ENCODE measurements at regions not wholly inside any gene's neighbourhood (a gene's known extent, or its start where the extent isn't known, plus 50 kb on each side); places are given as distances from the start of the nearest gene placed in this dataset.

DNA sequence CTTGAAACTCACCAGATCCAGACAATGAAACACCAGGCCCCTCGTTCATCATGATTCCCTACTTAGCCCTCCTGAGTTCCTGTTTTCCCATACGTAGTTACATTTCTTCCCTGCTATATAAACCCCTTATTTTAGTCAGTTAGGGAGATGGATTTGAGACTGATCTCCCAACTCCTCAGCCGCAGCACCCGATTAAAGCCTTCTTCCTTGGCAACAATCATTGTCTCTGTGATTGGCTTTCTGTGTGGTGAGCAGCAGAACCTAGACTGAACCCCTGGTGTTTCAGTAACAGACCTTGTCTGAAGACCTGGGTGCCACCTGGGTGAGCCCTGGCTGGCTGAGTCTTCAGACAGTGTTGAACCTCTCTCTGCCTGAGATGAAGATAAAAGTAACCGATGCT is 118.0 kb downstream of the OAT start:
- H3K27me3 ChIP-seq (ENCODE audit: control insufficient read depth, low read length) = no peaks in the 10 kb centered on the region
- H3F3A ChIP-seq (ENCODE audit: control insufficient read depth, insufficient read depth) = no peaks in the 10 kb centered on the region
- H4K20me1 ChIP-seq (ENCODE audit: control insufficient read depth, insufficient read depth, low read depth, low read length) = no peaks in the 10 kb centered on the region
- no peaks in the 10 kb centered on the region for H3K9me2 ChIP-seq (replicated peaks; ENCODE audit: control insufficient read depth, low read length)
- TF ChIP-seq, protein P1, sequence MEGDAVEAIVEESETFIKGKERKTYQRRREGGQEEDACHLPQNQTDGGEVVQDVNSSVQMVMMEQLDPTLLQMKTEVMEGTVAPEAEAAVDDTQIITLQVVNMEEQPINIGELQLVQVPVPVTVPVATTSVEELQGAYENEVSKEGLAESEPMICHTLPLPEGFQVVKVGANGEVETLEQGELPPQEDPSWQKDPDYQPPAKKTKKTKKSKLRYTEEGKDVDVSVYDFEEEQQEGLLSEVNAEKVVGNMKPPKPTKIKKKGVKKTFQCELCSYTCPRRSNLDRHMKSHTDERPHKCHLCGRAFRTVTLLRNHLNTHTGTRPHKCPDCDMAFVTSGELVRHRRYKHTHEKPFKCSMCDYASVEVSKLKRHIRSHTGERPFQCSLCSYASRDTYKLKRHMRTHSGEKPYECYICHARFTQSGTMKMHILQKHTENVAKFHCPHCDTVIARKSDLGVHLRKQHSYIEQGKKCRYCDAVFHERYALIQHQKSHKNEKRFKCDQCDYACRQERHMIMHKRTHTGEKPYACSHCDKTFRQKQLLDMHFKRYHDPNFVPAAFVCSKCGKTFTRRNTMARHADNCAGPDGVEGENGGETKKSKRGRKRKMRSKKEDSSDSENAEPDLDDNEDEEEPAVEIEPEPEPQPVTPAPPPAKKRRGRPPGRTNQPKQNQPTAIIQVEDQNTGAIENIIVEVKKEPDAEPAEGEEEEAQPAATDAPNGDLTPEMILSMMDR (IDR thresholded peaks at IDR 0.05; ENCODE audit: low read depth, low read length, poor library complexity, severe bottlenecking) = no peak
- TF ChIP-seq EZH2phosphoT487 (IDR thresholded peaks at IDR 0.05; ENCODE audit: borderline replicate concordance, low read length) = no peak
- H3K4me1 ChIP-seq (ENCODE audit: control insufficient read depth, low read length) = no peaks in the 10 kb centered on the region
- H3K4me3 ChIP-seq (ENCODE audit: low read length) = no peak overlapping the region
- H3K36me3 ChIP-seq (ENCODE audit: control insufficient read depth, low read length) = no peaks in the 10 kb centered on the region
- H3K4me2 ChIP-seq (ENCODE audit: low read length) = no peak overlapping the region
- H3K9me3 ChIP-seq (ENCODE audit: control insufficient read depth, insufficient read depth, low read length) = peaks cover 15% of the 10 kb centered on the region
- H3K27ac ChIP-seq (ENCODE audit: low read depth, low read length) = no peak overlapping the region
- no peaks in the 10 kb centered on the region for H3K79me2 ChIP-seq (ENCODE audit: control insufficient read depth, low read length)

DNA sequence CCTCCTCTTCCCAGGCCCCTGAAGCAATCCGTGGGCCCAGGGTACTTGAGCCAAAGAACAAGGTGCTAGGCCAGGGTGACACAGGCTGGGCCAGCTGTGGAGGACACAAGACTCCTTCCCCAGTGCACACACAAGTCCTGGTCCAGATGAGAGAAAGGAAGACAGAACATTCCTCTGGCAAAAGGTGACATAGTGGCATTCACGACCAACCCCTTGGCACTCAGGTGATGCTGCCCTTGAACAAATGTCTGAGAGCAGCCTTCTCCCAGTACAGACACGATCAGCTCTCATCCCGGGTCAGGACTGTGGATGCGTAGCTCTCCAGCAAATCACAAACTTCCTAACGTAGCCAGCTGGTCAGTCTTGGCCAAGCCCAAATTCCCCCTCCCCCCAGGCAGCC is 118.5 kb downstream of the OAT start:
- no peak overlapping the region for H3K4me3 ChIP-seq (ENCODE audit: low read length)
- no peak overlapping the region for H3K27ac ChIP-seq (ENCODE audit: low read depth, low read length)
- no peaks in the 10 kb centered on the region for H3K27me3 ChIP-seq (ENCODE audit: control insufficient read depth, low read length)
- no peaks in the 10 kb centered on the region for H3F3A ChIP-seq (ENCODE audit: control insufficient read depth, insufficient read depth)
- no peaks in the 10 kb centered on the region for H4K20me1 ChIP-seq (ENCODE audit: control insufficient read depth, insufficient read depth, low read depth, low read length)
- H3K79me2 ChIP-seq (ENCODE audit: control insufficient read depth, low read length) = no peaks in the 10 kb centered on the region
- H3K4me2 ChIP-seq (ENCODE audit: low read length) = no peak overlapping the region
- TF ChIP-seq EZH2phosphoT487 (IDR thresholded peaks at IDR 0.05; ENCODE audit: borderline replicate concordance, low read length) = no peak
- TF ChIP-seq, protein P1 (IDR thresholded peaks at IDR 0.05; ENCODE audit: low read depth, low read length, poor library complexity, severe bottlenecking) = no peak
- no peaks in the 10 kb centered on the region for H3K9me2 ChIP-seq (replicated peaks; ENCODE audit: control insufficient read depth, low read length)
- no peaks in the 10 kb centered on the region for H3K36me3 ChIP-seq (ENCODE audit: control insufficient read depth, low read length)
- H3K4me1 ChIP-seq (ENCODE audit: control insufficient read depth, low read length) = no peaks in the 10 kb centered on the region
- H3K9me3 ChIP-seq (ENCODE audit: control insufficient read depth, insufficient read depth, low read length) = peaks cover 15% of the 10 kb centered on the region

DNA sequence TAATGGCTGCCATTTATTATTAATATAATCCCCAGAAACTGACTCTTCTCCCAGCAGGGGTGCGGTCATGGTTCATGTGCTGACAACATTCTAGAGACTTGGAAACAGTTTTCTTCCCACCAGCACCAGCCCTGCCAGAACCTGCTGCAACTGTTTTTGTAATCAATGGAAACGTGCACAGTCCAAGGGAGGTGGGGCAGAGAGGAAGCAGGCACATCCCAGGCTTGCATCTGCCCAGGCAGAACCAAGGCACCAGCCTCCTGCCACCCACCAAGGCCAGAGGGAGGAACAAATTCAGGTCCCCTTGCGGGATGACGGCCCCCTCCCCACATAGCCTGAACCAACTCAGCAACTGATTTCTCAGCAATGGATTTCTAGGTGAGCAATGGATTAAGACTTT is 119.0 kb downstream of the OAT start:
- Histone ChIP-seq H3K9me3 (ENCODE audit: control insufficient read depth, insufficient read depth, low read length) (peaks cover 15% of the 10 kb centered on the region), H3K4me2 (ENCODE audit: low read length) (no peak overlapping the region), H3K79me2 (ENCODE audit: control insufficient read depth, low read length) (no peaks in the 10 kb centered on the region), H3F3A (ENCODE audit: control insufficient read depth, insufficient read depth) (no peaks in the 10 kb centered on the region), H3K27me3 (ENCODE audit: control insufficient read depth, low read length) (no peaks in the 10 kb centered on the region), H4K20me1 (ENCODE audit: control insufficient read depth, insufficient read depth, low read depth, low read length) (no peaks in the 10 kb centered on the region), H3K9me2 (replicated peaks; ENCODE audit: control insufficient read depth, low read length) (no peaks in the 10 kb centered on the region), H3K4me3 (ENCODE audit: low read length) (no peak overlapping the region), H3K4me1 (ENCODE audit: control insufficient read depth, low read length) (no peaks in the 10 kb centered on the region), H3K27ac (ENCODE audit: low read depth, low read length) (no peak overlapping the region), H3K36me3 (ENCODE audit: control insufficient read depth, low read length) (no peaks in the 10 kb centered on the region)
- no peak for TF ChIP-seq EZH2phosphoT487 (IDR thresholded peaks at IDR 0.05; ENCODE audit: borderline replicate concordance, low read length)
- TF ChIP-seq, protein P1 (IDR thresholded peaks at IDR 0.05; ENCODE audit: low read depth, low read length, poor library complexity, severe bottlenecking) = no peak

DNA sequence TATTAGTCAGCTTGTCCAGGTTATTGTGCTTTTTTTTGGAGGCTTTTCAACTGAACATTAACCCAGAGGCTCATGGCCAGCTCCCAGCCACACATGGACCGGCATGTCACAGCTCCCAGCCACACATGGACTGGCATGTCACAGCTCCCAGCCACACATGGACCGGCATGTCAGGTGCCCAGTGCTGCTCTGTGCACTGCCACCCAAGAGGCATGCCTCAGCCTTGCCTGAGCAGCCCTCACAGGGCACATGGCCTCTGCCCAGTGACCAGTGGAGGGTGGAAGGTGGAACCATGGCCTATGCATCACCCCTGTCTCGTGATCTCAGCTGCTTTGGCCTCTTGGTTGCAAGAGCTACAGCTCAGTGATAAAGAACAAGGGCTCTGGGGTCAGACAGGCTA is 119.8 kb downstream of the OAT start:
- Histone ChIP-seq H3K9me2 (replicated peaks; ENCODE audit: control insufficient read depth, low read length) (no peaks in the 10 kb centered on the region), H3K9me3 (ENCODE audit: control insufficient read depth, insufficient read depth, low read length) (peaks cover 15% of the 10 kb centered on the region), H3K27me3 (ENCODE audit: control insufficient read depth, low read length) (no peaks in the 10 kb centered on the region), H3K4me2 (ENCODE audit: low read length) (no peak overlapping the region), H3K27ac (ENCODE audit: low read depth, low read length) (no peak overlapping the region), H4K20me1 (ENCODE audit: control insufficient read depth, insufficient read depth, low read depth, low read length) (no peaks in the 10 kb centered on the region), H3K79me2 (ENCODE audit: control insufficient read depth, low read length) (no peaks in the 10 kb centered on the region), H3F3A (ENCODE audit: control insufficient read depth, insufficient read depth) (no peaks in the 10 kb centered on the region), H3K4me1 (ENCODE audit: control insufficient read depth, low read length) (no peaks in the 10 kb centered on the region), H3K36me3 (ENCODE audit: control insufficient read depth, low read length) (no peaks in the 10 kb centered on the region), H3K4me3 (ENCODE audit: low read length) (no peak overlapping the region)
- no peak for TF ChIP-seq EZH2phosphoT487 (IDR thresholded peaks at IDR 0.05; ENCODE audit: borderline replicate concordance, low read length)
- TF ChIP-seq, protein P1 (IDR thresholded peaks at IDR 0.05; ENCODE audit: low read depth, low read length, poor library complexity, severe bottlenecking) = no peak
